PC-3 (cell line): ENCODE measurements at regions not wholly inside any gene's neighbourhood (a gene's known extent, or its start where the extent isn't known, plus 50 kb on each side); places are given as distances from the start of the nearest gene placed in this dataset.
A peak's percentile ranks its signal among the peaks of the same experiment; 100 is the strongest.

Experiments used
- ATAC-seq: fragments of 200-7000 bp; cut with Tn5 transposase; 2 replicates; pipeline ENCODE4 v1.9.1; 2020; ENCODE audit warnings: mild to moderate bottlenecking, moderate library complexity
- BruUV-seq: library from RNA; stranded (reverse); fragments of 400-500 nt; replicated peaks from 2 replicates; lab custom pipeline; 2021; lab: Mats Ljungman, UMichigan
- CTCF ChIA-PET: fragments of 300-600 bp; sonication (Branson Sonifier 250); formaldehyde crosslinking; loops from one replicate; lab custom pipeline; 2022; ENCODE audit warnings: antibody characterized with exemption; lab: Charles Lee
- POLR2A ChIA-PET: fragments of 300-600 bp; sonication (Branson Sonifier 250); formaldehyde crosslinking; loops from one replicate; lab custom pipeline; 2022; ENCODE audit warnings: antibody characterized with exemption; ENCODE audit not compliant: unreplicated experiment; lab: Charles Lee
- DNase-seq: peaks from one replicate; pipeline ENCODE4 v3.0.0-alpha.2; 2015
- H2AFZ ChIP-seq: fragments of 300-600 bp; sonication (generic); 2 replicates; pipeline ENCODE4 v1.6.0; 2016; ENCODE audit warnings: antibody characterized with exemption, low read length
- H3F3A ChIP-seq: fragments of 300-600 bp; sonication (generic); one replicate; pipeline ENCODE4 v1.6.0; 2017; ENCODE audit warnings: antibody characterized with exemption, low read length, control low read depth, mild to moderate bottlenecking; ENCODE audit not compliant: unreplicated experiment
- H3K27ac ChIP-seq: fragments of 300-600 bp; sonication (generic); 2 replicates; pipeline ENCODE4 v1.5.1; 2016; ENCODE audit warnings: mild to moderate bottlenecking, low read length
- H3K27me3 ChIP-seq: fragments of 300-600 bp; sonication (generic); 2 replicates; pipeline ENCODE4 v1.6.1; 2016; ENCODE audit warnings: low read length, mixed read lengths
- H3K36me3 ChIP-seq: fragments of 300-600 bp; sonication (generic); 2 replicates; pipeline ENCODE4 v1.6.1; 2016; ENCODE audit warnings: low read depth, mixed run types, low read length, mixed read lengths
- H3K4me1 ChIP-seq: fragments of 300-600 bp; sonication (generic); 2 replicates; pipeline ENCODE4 v1.5.1; 2016; ENCODE audit warnings: low read length; ENCODE audit not compliant: insufficient read depth
- H3K4me2 ChIP-seq: fragments of 300-600 bp; sonication (generic); 2 replicates; pipeline ENCODE4 v1.6.0; 2016; ENCODE audit warnings: low read length
- H3K4me3 ChIP-seq: fragments of 300-600 bp; sonication (generic); 2 replicates; pipeline ENCODE4 v1.5.1; 2016; ENCODE audit warnings: mild to moderate bottlenecking, low read length, mixed read lengths
- H3K79me2 ChIP-seq: fragments of 300-600 bp; sonication (generic); 2 replicates; pipeline ENCODE4 v1.6.1; 2017; ENCODE audit warnings: low read length, mixed read lengths
- H3K9ac ChIP-seq: fragments of 300-600 bp; sonication (generic); 2 replicates; pipeline ENCODE4 v1.6.0; 2016; ENCODE audit warnings: mild to moderate bottlenecking, low read length
- H3K9me2 ChIP-seq: fragments of 300-600 bp; sonication (generic); replicated peaks from 2 replicates; pipeline ENCODE4 v1.6.1; 2016; ENCODE audit warnings: mixed run types, low read length, mixed read lengths
- H3K9me3 ChIP-seq: fragments of 300-600 bp; sonication (generic); 2 replicates; pipeline ENCODE4 v1.6.1; 2016; ENCODE audit warnings: low read length, mixed read lengths
- H4K20me1 ChIP-seq: fragments of 300-600 bp; sonication (generic); 2 replicates; pipeline ENCODE4 v1.6.1; 2016; ENCODE audit warnings: low read length, mixed read lengths
- CTCF ChIP-seq: fragments of 300-600 bp; sonication (generic); conservative IDR thresholded peaks from 2 replicates; pipeline ENCODE4 v1.5.1; 2017; ENCODE audit warnings: antibody characterized with exemption, low read depth, mild to moderate bottlenecking, low read length
- EZH2 ChIP-seq: fragments of 300-600 bp; sonication (generic); IDR thresholded peaks from one replicate; pipeline ENCODE4 v1.6.1; 2017; ENCODE audit warnings: antibody characterized with exemption, mild to moderate bottlenecking, low read length; ENCODE audit not compliant: unreplicated experiment
- EZH2phosphoT487 ChIP-seq: fragments of 300-600 bp; sonication (generic); IDR thresholded peaks from 2 replicates; pipeline ENCODE4 v1.6.1; 2018; ENCODE audit warnings: mild to moderate bottlenecking, antibody characterized with exemption, low read length, borderline replicate concordance
- intact Hi-C: fragments of 100-400 bp; cut with micrococcal nuclease; formaldehyde crosslinking; loops from 2 replicates; pipeline ENCODE4 v1.9.0; 2023

- ChIA-PET POLR2A (no interaction called here), CTCF (no interaction called here)
- Histone ChIP-seq H3F3A (no peaks in the 10 kb centered on the region), H3K9me2 (no peaks in the 10 kb centered on the region), H3K36me3 (no peaks in the 10 kb centered on the region), H3K4me2 (peak overlapping the region; percentile 69), H3K9ac (peak overlapping the region; percentile 67), H3K27ac (peak overlapping the region; percentile 90), H4K20me1 (no peaks in the 10 kb centered on the region), H2AFZ (peak overlapping the region; percentile 64), H3K27me3 (no peaks in the 10 kb centered on the region), H3K4me1 (peaks cover 47% of the 10 kb centered on the region), H3K9me3 (no peaks in the 10 kb centered on the region), H3K79me2 (no peaks in the 10 kb centered on the region), H3K4me3 (peak overlapping the region; percentile 31; the same call in 1 of the 2 replicates)
- BruUV-seq = no TSS peak
- ATAC-seq (no peak), DNase-seq (peak; percentile 66)
- TF ChIP-seq EZH2 (no peak), EZH2phosphoT487 (no peak), CTCF (no peak)
- intact Hi-C loops = loop anchor here (10.0 kb wide), 4 partner anchors 257 to 907 kb away; partner anchors contain the start of gene TCF7L2
These were observed 170.8 kb upstream of the HABP2 start for GRCh38 chr10:113381981-113382509.

- H3K79me2 ChIP-seq = no peaks in the 10 kb centered on the region
- peak overlapping the region; percentile 90 for H3K27ac ChIP-seq
- no peaks in the 10 kb centered on the region for H3F3A ChIP-seq
- peak overlapping the region; percentile 69 for H3K4me2 ChIP-seq
- H2AFZ ChIP-seq = peak overlapping the region; percentile 64
- no peak for ATAC-seq
- H3K27me3 ChIP-seq = no peaks in the 10 kb centered on the region
- intact Hi-C loops = loop anchor here (10.0 kb wide), 4 partner anchors 258 to 908 kb away; partner anchors contain the start of gene TCF7L2
- H3K36me3 ChIP-seq = no peaks in the 10 kb centered on the region
- H3K9me2 ChIP-seq = no peaks in the 10 kb centered on the region
- no peaks in the 10 kb centered on the region for H4K20me1 ChIP-seq
- no TSS peak for BruUV-seq
- no peaks in the 10 kb centered on the region for H3K9me3 ChIP-seq
- POLR2A ChIA-PET = no interaction called here
- no peak for TF ChIP-seq EZH2
- TF ChIP-seq EZH2phosphoT487 = no peak
- TF ChIP-seq CTCF = no peak
- CTCF ChIA-PET = no interaction called here
- H3K4me3 ChIP-seq = no peak overlapping the region
- peaks cover 53% of the 10 kb centered on the region for H3K4me1 ChIP-seq
- no peak for DNase-seq
- H3K9ac ChIP-seq = peak overlapping the region; percentile 67; the same call in 1 of the 2 replicates
These were observed 170.2 kb upstream of the HABP2 start for GRCh38 chr10:113382691-113383090.

GRCh38 chr10:113384181-113384580, 168.7 kb upstream of the HABP2 start:
- no peaks in the 10 kb centered on the region for H3K79me2 ChIP-seq
- ATAC-seq (no peak), DNase-seq (no peak)
- peak overlapping the region; percentile 40; the same call in 1 of the 2 replicates for H3K27ac ChIP-seq
- ChIA-PET CTCF (no interaction called here), POLR2A (no interaction called here)
- no peaks in the 10 kb centered on the region for H3K27me3 ChIP-seq
- no TSS peak for BruUV-seq
- peaks cover 53% of the 10 kb centered on the region for H3K4me1 ChIP-seq
- no peaks in the 10 kb centered on the region for H3K36me3 ChIP-seq
- no peak overlapping the region for H3K9ac ChIP-seq
- H3F3A ChIP-seq = no peaks in the 10 kb centered on the region
- H3K9me3 ChIP-seq = no peaks in the 10 kb centered on the region
- no peak overlapping the region for H3K4me3 ChIP-seq
- H3K4me2 ChIP-seq = peak overlapping the region; percentile 81; the same call in 1 of the 2 replicates
- intact Hi-C loops = loop anchor here (10.0 kb wide), 4 partner anchors 259 to 909 kb away; partner anchors contain the start of gene TCF7L2
- H3K9me2 ChIP-seq = no peaks in the 10 kb centered on the region
- TF ChIP-seq CTCF = no peak
- no peaks in the 10 kb centered on the region for H4K20me1 ChIP-seq
- no peak overlapping the region for H2AFZ ChIP-seq
